Epithelial cell of prostate (primary cell): ENCODE measurements at regions not wholly inside any gene's neighbourhood (a gene's known extent, or its start where the extent isn't known, plus 50 kb on each side); places are given as distances from the start of the nearest gene placed in this dataset.

Experiments used
- DNase-seq: peaks from one replicate; pipeline ENCODE4 v3.0.0-alpha.2; 2011; ENCODE audit warnings: low read depth, low spot score
- H3K27ac ChIP-seq: fragments of 450-650 bp; 2 replicates; pipeline ENCODE4 v1.5.1; 2017; ENCODE audit warnings: mild to moderate bottlenecking

GRCh38 chr4:106476741-106477140, 108.2 kb upstream of the GIMD1 start:
- H3K27ac ChIP-seq: no peak overlapping the region
- DNase-seq: no peak

- no peak overlapping the region for H3K27ac ChIP-seq
- no peak for DNase-seq
Observed at GRCh38 chr4:106473515-106473914, 104.9 kb upstream of the GIMD1 start.

GRCh38 chr4:106471151-106471550, 102.6 kb upstream of the GIMD1 start:
- no peak for DNase-seq
- no peak overlapping the region for H3K27ac ChIP-seq

- no peak overlapping the region for H3K27ac ChIP-seq
- DNase-seq: no peak
Observed at GRCh38 chr4:106463622-106464021, 95.0 kb upstream of the GIMD1 start.

GRCh38 chr4:106454581-106454980, 86.0 kb upstream of the GIMD1 start:
- DNase-seq: no peak
- no peak overlapping the region for H3K27ac ChIP-seq

- DNase-seq: no peak
- no peak overlapping the region for H3K27ac ChIP-seq
Observed at GRCh38 chr4:106454021-106454420, 85.4 kb upstream of the GIMD1 start.

GRCh38 chr4:106451091-106451490, 82.5 kb upstream of the GIMD1 start:
- DNase-seq: no peak
- H3K27ac ChIP-seq: no peak overlapping the region

- no peak overlapping the region for H3K27ac ChIP-seq
- no peak for DNase-seq
Observed at GRCh38 chr4:106450249-106450648, 81.7 kb upstream of the GIMD1 start.

- DNase-seq: no peak
- no peak overlapping the region for H3K27ac ChIP-seq
Observed at GRCh38 chr4:106444557-106444956, 76.0 kb upstream of the GIMD1 start.

GRCh38 chr4:106430797-106431196, 62.2 kb upstream of the GIMD1 start:
- no peak overlapping the region for H3K27ac ChIP-seq
- DNase-seq: no peak

GRCh38 chr4:106429885-106430284, 61.3 kb upstream of the GIMD1 start:
- DNase-seq: no peak
- no peak overlapping the region for H3K27ac ChIP-seq

- H3K27ac ChIP-seq: no peak overlapping the region
Observed at GRCh38 chr4:106426069-106426468, 57.5 kb upstream of the GIMD1 start.

GRCh38 chr4:106425576-106425975, 57.0 kb upstream of the GIMD1 start:
- no peak overlapping the region for H3K27ac ChIP-seq
- DNase-seq: no peak

More at GRCh38 chr4:106426069-106426468, 57.5 kb upstream of the GIMD1 start:
- DNase-seq: no peak

GRCh38 chr4:106424426-106424825, 55.8 kb upstream of the GIMD1 start:
- DNase-seq: no peak
- H3K27ac ChIP-seq: no peak overlapping the region

GRCh38 chr4:106423791-106424190, 55.2 kb upstream of the GIMD1 start:
- no peak overlapping the region for H3K27ac ChIP-seq
- DNase-seq: no peak

- no peak for DNase-seq
- H3K27ac ChIP-seq: no peak overlapping the region
Observed at GRCh38 chr4:106422766-106423165, 54.2 kb upstream of the GIMD1 start.

GRCh38 chr4:106421441-106422296, 53.1 kb upstream of the GIMD1 start:
- DNase-seq: no peak
- no peak overlapping the region for H3K27ac ChIP-seq

- no peak for DNase-seq
- H3K27ac ChIP-seq: no peak overlapping the region
Observed at GRCh38 chr4:106418444-106418843, 49.9 kb upstream of the GIMD1 start.
